GM21526 (cell line): ENCODE measurements at regions not wholly inside any gene's neighbourhood (a gene's known extent, or its start where the extent isn't known, plus 50 kb on each side); places are given as distances from the start of the nearest gene placed in this dataset.

ENCODE experiments used
- ATAC-seq: cut with Tn5 transposase; IDR thresholded peaks from one replicate; pipeline ENCODE4 v1.9.1; 2021; ENCODE audit warnings: moderate library complexity; ENCODE audit not compliant: unreplicated experiment, low FRiP score

- no peak for ATAC-seq
These were observed 355.5 kb upstream of the ZEB2 start for GRCh38 chr2:144875290-144875969.

GRCh38 chr2:144865670-144866069 is 345.8 kb upstream of the ZEB2 start:
- no peak for ATAC-seq

- no peak for ATAC-seq
These were observed 339.8 kb upstream of the ZEB2 start for GRCh38 chr2:144859716-144860115.

- no peak for ATAC-seq
These were observed 338.3 kb upstream of the ZEB2 start for GRCh38 chr2:144858211-144858610.

GRCh38 chr2:144854596-144854995 is 334.7 kb upstream of the ZEB2 start:
- no peak for ATAC-seq

- no peak for ATAC-seq
These were observed 329.7 kb upstream of the ZEB2 start for GRCh38 chr2:144849612-144850011.

- ATAC-seq: no peak
These were observed 328.5 kb upstream of the ZEB2 start for GRCh38 chr2:144848423-144848822.

- no peak for ATAC-seq
These were observed 327.6 kb upstream of the ZEB2 start for GRCh38 chr2:144847347-144848080.

- ATAC-seq: no peak
These were observed 316.9 kb upstream of the ZEB2 start for GRCh38 chr2:144836635-144837350.

- ATAC-seq: no peak
These were observed 315.9 kb upstream of the ZEB2 start for GRCh38 chr2:144835634-144836350.

- ATAC-seq: no peak
These were observed 315.2 kb upstream of the ZEB2 start for GRCh38 chr2:144834998-144835633.

- ATAC-seq: no peak
These were observed 314.4 kb upstream of the ZEB2 start for GRCh38 chr2:144834363-144834762.

GRCh38 chr2:144833075-144833637 is 313.2 kb upstream of the ZEB2 start:
- no peak for ATAC-seq

- ATAC-seq: no peak
These were observed 312.1 kb upstream of the ZEB2 start for GRCh38 chr2:144832048-144832447.

- ATAC-seq: no peak
These were observed 310.6 kb upstream of the ZEB2 start for GRCh38 chr2:144830543-144830942.

- no peak for ATAC-seq
These were observed 307.5 kb upstream of the ZEB2 start for GRCh38 chr2:144827404-144827803.

- ATAC-seq: no peak
These were observed 306.2 kb upstream of the ZEB2 start for GRCh38 chr2:144826105-144826504.

- ATAC-seq: no peak
These were observed 305.6 kb upstream of the ZEB2 start for GRCh38 chr2:144825331-144826020.

GRCh38 chr2:144824306-144825080 is 304.6 kb upstream of the ZEB2 start:
- ATAC-seq: no peak
